ENCODE measurements at regions not wholly inside any gene's neighbourhood (a gene's known extent, or its start where the extent isn't known, plus 50 kb on each side); places are given as distances from the start of the nearest gene placed in this dataset.
"Not testable (repeated sequence)": the region's sequence is repeated elsewhere in the genome, so short reads cannot be mapped to it uniquely, and the experiment has no call there.

- WGBS: 80% methylated on average over 2 of the region's 2 CpGs
- intact Hi-C loops (cut with DNase I): loop anchor here in 1 of 4 donors (10.0 kb wide), 1 partner anchor 84 kb away; the partner anchor contains the start of gene SLC39A10
- no peak for ATAC-seq
- H3K27me3 ChIP-seq (ENCODE audit: control insufficient read depth, insufficient read depth): no peaks in the 10 kb centered on the region
- H3K4me3 ChIP-seq (ENCODE audit: low read length): no peak overlapping the region
- H3K9me3 ChIP-seq (ENCODE audit: control insufficient read depth, low read length): no peaks in the 10 kb centered on the region
- no peak overlapping the region for H3K27ac ChIP-seq (ENCODE audit: low read length)
- no peak for DNase-seq
- no peaks in the 10 kb centered on the region for H3K4me1 ChIP-seq (ENCODE audit: control insufficient read depth, insufficient read depth, low read length)
These were observed 86.7 kb upstream of the SLC39A10 start for GRCh38 chr2:195570329-195570728.

DNA sequence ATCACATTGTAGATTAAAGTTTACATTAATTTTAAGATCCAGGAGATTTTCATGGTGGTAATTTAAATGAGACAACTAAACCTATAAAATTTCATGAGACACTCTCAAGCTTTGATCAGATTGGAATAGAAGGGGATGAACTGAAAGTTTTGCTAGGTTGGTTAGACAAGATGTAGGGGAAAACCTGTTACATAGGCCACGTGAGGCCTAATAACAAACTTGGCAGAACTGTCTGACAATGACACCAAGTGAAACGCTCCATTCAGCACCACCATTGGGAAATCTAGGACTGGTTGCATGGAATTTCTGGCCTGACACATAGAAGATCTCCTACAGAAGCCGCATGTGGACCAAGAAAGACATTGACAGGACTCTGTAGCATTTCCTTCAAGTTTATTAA, 87.8 kb upstream of the SLC39A10 start:
- Histone ChIP-seq H3K27ac (ENCODE audit: low read length) (no peak overlapping the region), H3K9me3 (ENCODE audit: control insufficient read depth, low read length) (no peaks in the 10 kb centered on the region), H3K27me3 (ENCODE audit: control insufficient read depth, insufficient read depth) (no peaks in the 10 kb centered on the region), H3K4me1 (ENCODE audit: control insufficient read depth, insufficient read depth, low read length) (no peaks in the 10 kb centered on the region), H3K4me3 (ENCODE audit: low read length) (no peak overlapping the region)
- DNase-seq (no peak), ATAC-seq (no peak)
- intact Hi-C loops (cut with DNase I): no loop called here
- 86% methylated on average over 3 of the region's 3 CpGs for whole genome bisulfite sequencing

- H3K9me3 ChIP-seq (ENCODE audit: control insufficient read depth, low read length); H3K27ac ChIP-seq (ENCODE audit: low read length); DNase-seq; H3K27me3 ChIP-seq (ENCODE audit: control insufficient read depth, insufficient read depth); H3K4me1 ChIP-seq (ENCODE audit: control insufficient read depth, insufficient read depth, low read length); ATAC-seq; H3K4me3 ChIP-seq (ENCODE audit: low read length); intact Hi-C loops (cut with DNase I): not testable (repeated sequence)
- WGBS: 95% methylated on average over 8 of the region's 8 CpGs
These were observed 92.3 kb upstream of the SLC39A10 start for GRCh38 chr2:195564625-195565135.

DNA sequence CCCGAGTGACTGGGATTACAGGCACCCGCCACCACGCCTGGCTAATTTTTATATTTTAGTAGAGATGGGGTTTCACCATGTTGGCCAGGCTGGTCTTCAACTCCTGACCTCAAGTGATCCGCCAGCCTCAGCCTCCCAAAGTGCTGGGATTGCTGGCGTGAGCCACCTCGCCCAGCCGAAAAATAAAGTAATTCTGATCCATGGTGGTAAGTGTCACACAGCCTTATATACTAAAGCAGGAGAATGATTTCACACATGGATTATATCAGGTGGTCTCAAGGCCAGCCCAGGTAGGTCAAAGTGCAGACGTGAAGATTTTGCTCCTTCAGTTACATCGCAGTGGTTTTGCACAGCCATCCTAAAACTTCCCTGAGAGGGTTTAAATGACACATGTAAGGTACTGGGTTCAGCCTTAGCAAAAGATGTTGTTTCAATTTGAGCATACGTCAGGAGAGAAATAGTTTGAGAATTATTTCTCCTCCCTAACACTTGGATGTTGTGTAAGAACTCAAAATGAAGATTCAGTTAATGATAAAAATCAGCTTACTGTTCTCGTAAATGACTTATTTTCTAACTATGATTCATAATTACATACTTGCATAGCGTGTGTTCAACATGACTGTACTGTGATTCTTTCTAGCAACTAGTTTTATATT, 93.0 kb upstream of the SLC39A10 start:
- no peaks in the 10 kb centered on the region for H3K4me1 ChIP-seq (ENCODE audit: control insufficient read depth, insufficient read depth, low read length)
- intact Hi-C loops (cut with DNase I): no loop called here
- H3K27ac ChIP-seq (ENCODE audit: low read length): no peak overlapping the region
- no peak overlapping the region for H3K4me3 ChIP-seq (ENCODE audit: low read length)
- ATAC-seq (no peak), DNase-seq (no peak)
- WGBS: 90% methylated on average over 12 of the region's 12 CpGs
- no peaks in the 10 kb centered on the region for H3K9me3 ChIP-seq (ENCODE audit: control insufficient read depth, low read length)
- H3K27me3 ChIP-seq (ENCODE audit: control insufficient read depth, insufficient read depth): no peaks in the 10 kb centered on the region

GRCh38 chr2:195562570-195563566, 94.2 kb upstream of the SLC39A10 start:
- no peaks in the 10 kb centered on the region for H3K4me1 ChIP-seq (ENCODE audit: control insufficient read depth, insufficient read depth, low read length)
- DNase-seq (no peak), ATAC-seq (no peak)
- H3K4me3 ChIP-seq (ENCODE audit: low read length): no peak overlapping the region
- no peaks in the 10 kb centered on the region for H3K9me3 ChIP-seq (ENCODE audit: control insufficient read depth, low read length)
- 56% methylated on average over 27 of the region's 28 CpGs for WGBS
- intact Hi-C loops (cut with DNase I): no loop called here
- no peaks in the 10 kb centered on the region for H3K27me3 ChIP-seq (ENCODE audit: control insufficient read depth, insufficient read depth)
- H3K27ac ChIP-seq (ENCODE audit: low read length): no peak overlapping the region

DNA sequence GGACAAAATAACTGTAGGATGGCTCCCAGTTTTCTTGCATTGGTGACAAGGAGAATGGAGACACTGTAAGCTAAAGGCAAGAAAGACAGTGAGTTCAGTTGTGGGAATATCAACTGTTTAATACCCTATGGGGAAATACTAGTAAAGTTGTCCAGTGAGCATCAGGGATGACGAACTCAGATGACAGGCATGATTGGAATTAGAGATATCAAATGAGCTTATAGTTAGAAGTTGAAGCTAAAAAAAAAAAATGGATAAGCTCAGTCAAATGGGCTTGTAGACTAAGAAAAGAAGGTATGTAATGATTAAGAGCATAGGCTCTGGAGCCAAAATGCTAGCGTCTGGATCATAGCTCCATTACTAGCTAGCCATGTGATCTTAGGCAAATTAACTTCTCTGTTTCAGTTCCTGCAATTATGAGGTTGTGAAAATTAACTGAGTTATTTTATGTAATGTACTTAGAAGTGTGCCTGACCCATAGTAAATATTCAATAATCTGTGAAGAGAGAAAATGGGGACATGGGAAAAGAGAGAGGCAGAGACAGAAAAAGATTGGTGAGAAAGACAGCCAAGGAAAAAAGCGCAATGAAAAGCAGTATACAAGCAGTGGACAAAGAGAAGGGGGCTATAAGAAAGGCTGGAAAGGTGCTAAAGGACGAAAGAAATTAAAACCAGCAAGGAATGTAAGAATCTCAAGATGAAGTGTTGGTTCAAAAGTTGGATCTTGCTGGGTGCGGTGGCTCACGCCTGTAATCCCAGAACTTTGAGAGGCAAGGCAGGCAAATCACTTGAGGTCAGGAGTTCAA, 95.7 kb upstream of the SLC39A10 start:
- Histone ChIP-seq H3K27ac (ENCODE audit: low read length) (no peak overlapping the region), H3K4me3 (ENCODE audit: low read length) (no peak overlapping the region), H3K27me3 (ENCODE audit: control insufficient read depth, insufficient read depth) (no peaks in the 10 kb centered on the region), H3K4me1 (ENCODE audit: control insufficient read depth, insufficient read depth, low read length) (no peaks in the 10 kb centered on the region), H3K9me3 (ENCODE audit: control insufficient read depth, low read length) (no peaks in the 10 kb centered on the region)
- 81% methylated on average over 6 of the region's 6 CpGs for WGBS
- DNase-seq: no peak
- ATAC-seq: no peak
- intact Hi-C loops (cut with DNase I): no loop called here

DNA sequence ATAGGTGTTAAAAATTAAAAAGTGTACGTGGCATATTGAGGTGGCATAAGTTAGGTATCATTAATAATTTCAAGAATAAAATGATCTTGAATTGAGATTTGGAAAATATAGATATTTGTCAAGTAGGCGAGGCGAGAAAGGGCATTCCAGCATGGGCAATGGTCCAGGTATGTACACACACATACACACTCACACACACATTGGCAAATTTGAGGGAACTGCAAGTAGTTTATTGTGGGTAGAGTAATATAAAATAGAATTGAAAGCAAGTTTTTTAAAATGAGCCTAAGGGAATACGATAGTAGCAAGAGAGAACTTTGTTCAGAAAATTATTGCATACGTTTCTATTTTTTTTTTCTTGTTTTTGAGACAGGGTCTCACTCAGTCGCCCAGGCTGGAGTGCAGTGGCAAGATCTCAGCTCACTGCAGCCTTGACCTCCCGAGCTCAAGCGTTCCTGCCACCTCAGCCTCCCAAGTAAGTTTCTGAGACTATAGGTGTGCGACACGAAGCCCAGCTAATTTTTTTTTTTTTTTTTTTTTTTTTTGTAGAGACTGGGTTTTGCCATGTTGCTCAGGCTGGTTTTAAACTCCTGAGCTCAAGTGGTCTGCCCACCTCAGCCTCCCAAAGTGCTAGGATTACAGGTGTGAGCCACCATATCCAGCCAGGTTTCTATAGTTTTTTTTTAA, 96.7 kb upstream of the SLC39A10 start:
- Histone ChIP-seq H3K4me1 (ENCODE audit: control insufficient read depth, insufficient read depth, low read length) (no peaks in the 10 kb centered on the region), H3K9me3 (ENCODE audit: control insufficient read depth, low read length) (no peaks in the 10 kb centered on the region), H3K27me3 (ENCODE audit: control insufficient read depth, insufficient read depth) (no peaks in the 10 kb centered on the region), H3K4me3 (ENCODE audit: low read length) (no peak overlapping the region), H3K27ac (ENCODE audit: low read length) (no peak overlapping the region)
- ATAC-seq (no peak), DNase-seq (no peak)
- intact Hi-C loops (cut with DNase I): no loop called here
- 83% methylated on average over 10 of the region's 10 CpGs for WGBS

DNA sequence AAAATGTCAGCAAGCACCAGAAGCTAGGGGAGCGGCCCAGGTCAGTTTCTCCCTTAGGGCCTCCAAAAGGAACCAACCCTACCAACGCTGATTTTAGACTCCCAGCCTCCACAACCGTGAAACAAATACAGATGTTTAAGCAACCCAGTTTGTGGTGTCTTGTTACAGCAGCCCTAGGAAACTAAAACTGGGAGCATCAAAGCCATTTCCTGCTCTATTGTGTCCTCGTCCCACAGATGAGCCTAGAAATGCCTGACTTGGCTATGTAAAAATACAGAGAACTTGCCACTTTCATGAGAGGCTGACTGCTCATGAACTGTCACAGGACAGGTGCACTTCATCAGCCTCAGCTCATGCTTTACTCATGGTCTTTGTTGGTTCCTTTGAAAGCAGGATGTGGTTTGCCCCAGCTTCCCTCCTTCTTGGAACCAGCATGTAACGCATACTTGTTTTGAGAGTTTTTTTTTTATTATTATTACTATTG, 97.6 kb upstream of the SLC39A10 start:
- DNase-seq: no peak
- no peak overlapping the region for H3K27ac ChIP-seq (ENCODE audit: low read length)

DNA sequence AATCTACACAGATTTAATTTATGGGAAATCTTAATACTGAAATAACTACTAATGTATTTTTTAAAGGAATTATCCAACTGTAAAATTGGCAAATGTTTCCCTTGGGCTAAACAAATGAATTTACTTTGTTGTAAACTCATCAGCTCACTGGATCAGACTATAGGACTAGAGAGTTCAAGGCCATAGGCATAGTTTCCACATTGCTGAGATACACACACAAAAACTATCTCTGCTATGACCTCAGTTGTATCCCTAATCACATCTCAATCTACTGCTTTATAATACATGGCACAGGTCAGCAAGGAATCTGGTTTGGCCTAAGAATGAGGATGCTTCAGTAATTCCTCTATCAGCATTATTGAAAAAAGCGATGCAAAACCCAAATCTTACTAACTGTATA, 101.1 kb upstream of the SLC39A10 start:
- intact Hi-C loops (cut with DNase I): no loop called here
- Histone ChIP-seq H3K4me3 (ENCODE audit: low read length) (no peak overlapping the region), H3K9me3 (ENCODE audit: control insufficient read depth, low read length) (no peaks in the 10 kb centered on the region), H3K4me1 (ENCODE audit: control insufficient read depth, insufficient read depth, low read length) (no peaks in the 10 kb centered on the region), H3K27ac (ENCODE audit: low read length) (no peak overlapping the region), H3K27me3 (ENCODE audit: control insufficient read depth, insufficient read depth) (no peaks in the 10 kb centered on the region)
- no peak for DNase-seq
- no peak for ATAC-seq
- 100% methylated on average over 1 of the region's 1 CpG for WGBS

More for the DNA sequence above, 97.6 kb upstream of the SLC39A10 start:
- H3K9me3 ChIP-seq (ENCODE audit: control insufficient read depth, low read length): no peaks in the 10 kb centered on the region
- ATAC-seq: no peak
- H3K4me1 ChIP-seq (ENCODE audit: control insufficient read depth, insufficient read depth, low read length): no peaks in the 10 kb centered on the region
- intact Hi-C loops (cut with DNase I): no loop called here
- H3K27me3 ChIP-seq (ENCODE audit: control insufficient read depth, insufficient read depth): no peaks in the 10 kb centered on the region
- no peak overlapping the region for H3K4me3 ChIP-seq (ENCODE audit: low read length)
- WGBS: 52% methylated on average over 5 of the region's 5 CpGs

GRCh38 chr2:195552581-195552980, 104.4 kb upstream of the SLC39A10 start:
- ATAC-seq (no peak), DNase-seq (no peak)
- Histone ChIP-seq H3K9me3 (ENCODE audit: control insufficient read depth, low read length) (peaks cover 5% of the 10 kb centered on the region), H3K27me3 (ENCODE audit: control insufficient read depth, insufficient read depth) (no peaks in the 10 kb centered on the region), H3K4me3 (ENCODE audit: low read length) (no peak overlapping the region), H3K4me1 (ENCODE audit: control insufficient read depth, insufficient read depth, low read length) (no peaks in the 10 kb centered on the region), H3K27ac (ENCODE audit: low read length) (no peak overlapping the region)
- WGBS: 71% methylated on average over 1 of the region's 1 CpG
- intact Hi-C loops (cut with DNase I): no loop called here
